ENCODE measurements at regions not wholly inside any gene's neighbourhood (a gene's known extent, or its start where the extent isn't known, plus 50 kb on each side); places are given as distances from the start of the nearest gene placed in this dataset.
A peak's percentile ranks its signal among the peaks of the same experiment; 100 is the strongest.

GRCh38 chr5:86983208-86983607 is 284.5 kb upstream of the RASA1 start:
- Histone ChIP-seq H3K36me3 (ENCODE audit: insufficient read depth, low read length) (no peaks in the 10 kb centered on the region), H3K9me3 (ENCODE audit: low read length) (no peaks in the 10 kb centered on the region), H3K4me3 (ENCODE audit: low read length) (no peak overlapping the region), H3F3A (ENCODE audit: insufficient read depth, low read length, poor library complexity, severe bottlenecking) (no peaks in the 10 kb centered on the region), H3K79me2 (replicated peaks; ENCODE audit: insufficient read depth, low read length) (no peaks in the 10 kb centered on the region), H3K9me2 (ENCODE audit: insufficient read depth, low read length) (no peaks in the 10 kb centered on the region), H3K27ac (ENCODE audit: low read length) (no peak overlapping the region), H4K20me1 (ENCODE audit: insufficient read depth) (no peaks in the 10 kb centered on the region), H2AFZ (ENCODE audit: low read depth, low read length) (no peak overlapping the region), H3K27me3 (ENCODE audit: insufficient read depth, low read depth, low read length) (no peaks in the 10 kb centered on the region), H3K9ac (ENCODE audit: low read length) (no peak overlapping the region), H3K4me2 (ENCODE audit: low read length) (no peak overlapping the region)
- TF ChIP-seq REST (IDR thresholded peaks at IDR 0.05; ENCODE audit: borderline replicate concordance) (no peak), EZH2 (IDR thresholded peaks at IDR 0.05; ENCODE audit: borderline replicate concordance, insufficient read depth, low read length, poor library complexity, severe bottlenecking) (no peak), RAD21 (conservative IDR thresholded peaks at IDR 0.05) (no peak), CTCF (IDR thresholded peaks at IDR 0.05; ENCODE audit: poor library complexity, severe bottlenecking) (no peak), SMC3 (conservative IDR thresholded peaks at IDR 0.05; ENCODE audit: poor library complexity) (no peak), EP300 (conservative IDR thresholded peaks at IDR 0.05; ENCODE audit: poor library complexity, severe bottlenecking) (no peak), TAF1 (IDR thresholded peaks at IDR 0.05; ENCODE audit: low read depth) (no peak), MXI1 (conservative IDR thresholded peaks at IDR 0.05; ENCODE audit: poor library complexity, severe bottlenecking) (no peak), POLR2AphosphoS5 (IDR thresholded peaks at IDR 0.05) (no peak)

GRCh38 chr5:86986837-86987236 is 280.8 kb upstream of the RASA1 start:
- Histone ChIP-seq H3K27ac (ENCODE audit: low read length) (no peak overlapping the region), H3K36me3 (ENCODE audit: insufficient read depth, low read length) (no peaks in the 10 kb centered on the region), H3K9me3 (ENCODE audit: low read length) (no peaks in the 10 kb centered on the region), H2AFZ (ENCODE audit: low read depth, low read length) (no peak overlapping the region), H3F3A (ENCODE audit: insufficient read depth, low read length, poor library complexity, severe bottlenecking) (no peaks in the 10 kb centered on the region), H4K20me1 (ENCODE audit: insufficient read depth) (no peaks in the 10 kb centered on the region), H3K9me2 (ENCODE audit: insufficient read depth, low read length) (no peaks in the 10 kb centered on the region), H3K9ac (ENCODE audit: low read length) (no peak overlapping the region), H3K79me2 (replicated peaks; ENCODE audit: insufficient read depth, low read length) (no peaks in the 10 kb centered on the region), H3K27me3 (ENCODE audit: insufficient read depth, low read depth, low read length) (no peaks in the 10 kb centered on the region), H3K4me3 (ENCODE audit: low read length) (no peak overlapping the region), H3K4me2 (ENCODE audit: low read length) (no peak overlapping the region)
- TF ChIP-seq EP300 (conservative IDR thresholded peaks at IDR 0.05; ENCODE audit: poor library complexity, severe bottlenecking) (no peak), SMC3 (conservative IDR thresholded peaks at IDR 0.05; ENCODE audit: poor library complexity) (no peak), EZH2 (IDR thresholded peaks at IDR 0.05; ENCODE audit: borderline replicate concordance, insufficient read depth, low read length, poor library complexity, severe bottlenecking) (no peak), RAD21 (conservative IDR thresholded peaks at IDR 0.05) (peak; percentile 33), CTCF (IDR thresholded peaks at IDR 0.05; ENCODE audit: poor library complexity, severe bottlenecking) (peak; percentile 39)

Data from neural cell (in vitro differentiated cells).